Right forelimb (tissue), 1 donor: ENCODE measurements at regions not wholly inside any gene's neighbourhood (a gene's known extent, or its start where the extent isn't known, plus 50 kb on each side); places are given as distances from the start of the nearest gene placed in this dataset.
"Not testable (repeated sequence)": the region's sequence is repeated elsewhere in the genome, so short reads cannot be mapped to it uniquely, and the experiment has no call there.

Source experiments
- DNase-seq: peaks from one replicate; pipeline ENCODE4 v3.0.0-alpha.2; 2018

DNA sequence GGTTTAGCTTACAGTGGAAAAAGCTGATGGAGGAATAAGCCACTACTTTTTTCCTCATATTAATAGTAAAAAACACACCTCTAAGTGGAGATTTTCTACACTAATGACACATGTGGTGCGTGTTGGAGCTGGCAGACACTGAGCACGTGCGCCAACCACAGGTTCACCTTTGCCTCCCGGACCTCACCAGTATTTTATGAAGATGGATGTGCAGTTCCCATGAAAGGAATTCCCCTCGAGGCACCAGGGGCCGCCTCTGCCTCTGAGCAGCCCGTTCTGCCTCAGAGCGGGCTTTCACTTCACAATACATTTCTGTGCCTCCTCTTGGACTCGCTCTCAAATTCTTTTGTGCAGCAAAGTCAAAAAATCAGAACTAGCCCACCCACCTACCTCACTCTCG lies 477.5 kb upstream of the ADARB2 start:
- DNase-seq, result no peak

DNA sequence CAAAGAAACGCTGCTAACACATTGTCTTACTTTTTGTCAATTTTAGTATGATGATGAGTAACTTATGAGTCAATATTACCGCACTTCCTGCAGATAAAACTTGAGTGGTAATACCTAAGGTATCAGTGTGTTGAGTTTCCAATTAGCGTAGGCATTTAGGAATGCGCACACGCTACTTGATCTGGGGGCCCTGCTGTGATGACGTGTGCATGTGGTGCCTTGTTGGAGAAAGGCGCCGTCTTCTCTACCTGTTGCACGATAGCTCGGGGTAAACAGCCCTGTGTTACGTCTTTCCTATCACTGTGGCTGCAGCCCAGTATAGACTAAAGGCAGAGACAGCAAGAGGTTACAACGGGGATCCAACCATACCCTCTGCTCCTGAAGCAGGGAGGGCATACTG lies 476.8 kb upstream of the ADARB2 start:
- DNase-seq, result no peak

DNA sequence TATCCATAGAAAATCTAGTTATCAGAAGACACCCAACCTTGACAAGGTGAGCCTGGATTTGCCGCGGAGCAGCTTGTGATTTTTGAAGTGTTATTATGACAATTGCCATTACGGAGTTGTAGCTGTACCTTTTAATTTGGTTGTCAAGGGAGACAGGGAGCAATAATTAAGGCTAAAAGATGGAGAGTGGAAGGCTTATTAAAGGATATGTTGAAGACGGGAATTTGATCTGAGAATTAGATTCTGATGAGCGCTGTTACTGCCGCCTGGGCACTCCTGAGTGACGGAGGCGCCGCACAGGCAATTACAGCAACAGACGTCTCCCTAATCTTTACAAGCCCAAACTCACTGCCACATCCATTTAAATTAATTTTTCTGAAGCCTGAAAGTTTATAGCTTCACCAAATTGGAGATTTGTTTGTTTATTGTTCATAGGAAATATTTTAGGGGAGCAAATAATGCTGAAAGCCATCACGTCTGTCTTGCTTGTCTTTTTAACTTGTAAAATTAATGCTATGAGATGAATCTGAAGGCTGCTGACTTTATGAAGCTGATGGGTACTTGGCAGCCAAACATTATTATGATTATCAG lies 475.0 kb upstream of the ADARB2 start:
- DNase-seq, result no peak

DNA sequence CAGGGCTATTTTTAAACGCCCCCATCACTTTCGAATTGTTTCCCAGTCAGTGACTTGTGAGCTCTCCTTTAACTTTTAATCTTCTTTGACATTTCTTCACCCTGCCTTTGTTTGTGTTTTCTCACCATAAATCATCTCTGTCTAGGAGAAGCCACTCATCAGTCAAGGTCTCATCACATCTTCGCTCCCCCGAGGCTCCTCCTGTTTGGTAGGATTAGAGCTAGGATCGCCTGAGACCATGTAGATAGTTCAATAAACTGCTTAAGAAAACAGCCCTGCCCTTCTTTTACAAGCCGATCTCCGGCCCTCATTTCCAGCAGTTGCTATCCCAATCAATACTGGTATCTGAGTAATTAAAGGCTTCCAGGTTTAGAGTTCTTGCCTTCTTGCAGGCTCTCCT lies 472.8 kb upstream of the ADARB2 start:
- no peak for DNase-seq

DNA sequence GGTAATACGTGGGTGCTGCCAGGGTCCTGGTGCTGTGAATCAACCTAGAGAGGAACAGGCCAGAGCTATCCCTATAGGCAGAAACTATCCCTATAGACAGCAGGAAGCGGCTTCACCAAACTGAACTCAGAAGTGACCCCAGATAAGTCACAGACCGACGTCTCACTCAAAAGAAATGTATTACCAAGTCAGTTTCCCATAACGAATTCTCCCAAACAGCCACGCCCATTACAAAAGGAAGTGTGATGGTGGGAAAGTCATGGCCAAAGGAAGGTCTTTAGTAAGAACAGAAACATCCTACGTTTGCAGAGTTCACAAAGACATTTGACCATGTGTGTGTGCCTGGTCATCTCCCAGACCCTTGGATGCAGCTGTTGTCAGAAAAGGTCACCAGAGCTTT lies 470.8 kb upstream of the ADARB2 start:
- no peak for DNase-seq

DNA sequence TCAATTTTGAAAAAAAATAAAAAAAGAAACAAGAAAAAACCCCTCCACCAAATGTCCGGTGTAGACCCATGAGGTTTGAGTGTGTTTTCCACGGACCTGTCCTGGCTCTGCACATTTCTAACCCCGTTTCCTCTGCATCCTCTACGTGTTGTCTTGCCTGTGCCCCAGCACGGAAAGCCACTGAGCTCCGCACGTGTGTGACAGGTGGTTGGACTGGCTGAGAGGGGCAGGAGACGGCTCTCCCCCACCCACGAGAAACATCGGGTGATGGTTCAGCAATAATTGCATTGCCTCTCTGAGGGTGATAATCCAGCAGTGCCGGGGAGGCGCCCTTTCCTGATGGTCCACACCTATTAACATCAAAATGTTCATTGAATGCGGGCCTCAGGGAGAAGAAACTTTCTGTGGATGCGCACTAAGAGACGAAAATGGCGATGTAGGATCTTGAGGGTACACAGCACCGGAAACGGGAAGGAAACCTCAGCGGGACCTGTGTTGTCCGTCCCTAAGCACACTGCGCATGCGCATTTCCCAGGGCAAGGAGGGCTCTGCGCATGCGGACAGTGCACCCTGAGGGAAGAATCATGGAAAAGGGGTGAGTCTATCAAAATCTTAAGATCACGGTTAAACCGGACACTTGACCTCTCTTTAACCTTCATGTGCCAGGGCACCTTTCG lies 470.1 kb upstream of the ADARB2 start:
- DNase-seq, result no peak

DNA sequence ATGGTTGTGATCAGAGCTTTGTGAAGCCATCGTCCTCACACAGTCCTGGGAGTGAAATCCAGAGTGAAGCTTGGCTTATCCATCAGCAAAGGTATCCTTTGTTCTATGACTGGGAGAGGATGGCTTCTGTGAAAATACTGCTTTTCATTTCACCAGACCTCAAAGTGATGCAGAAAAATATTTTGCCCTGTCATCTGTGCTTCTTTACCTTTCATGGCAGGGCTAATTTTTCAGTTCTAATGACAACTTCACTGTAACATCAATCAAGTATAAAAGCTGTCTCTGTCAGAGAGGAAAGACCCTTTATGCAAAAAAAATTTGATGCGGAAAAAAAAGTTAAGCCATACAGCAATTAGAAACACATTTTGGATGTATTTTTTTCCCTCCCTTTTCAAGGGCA lies 468.1 kb upstream of the ADARB2 start:
- no peak for DNase-seq

DNA sequence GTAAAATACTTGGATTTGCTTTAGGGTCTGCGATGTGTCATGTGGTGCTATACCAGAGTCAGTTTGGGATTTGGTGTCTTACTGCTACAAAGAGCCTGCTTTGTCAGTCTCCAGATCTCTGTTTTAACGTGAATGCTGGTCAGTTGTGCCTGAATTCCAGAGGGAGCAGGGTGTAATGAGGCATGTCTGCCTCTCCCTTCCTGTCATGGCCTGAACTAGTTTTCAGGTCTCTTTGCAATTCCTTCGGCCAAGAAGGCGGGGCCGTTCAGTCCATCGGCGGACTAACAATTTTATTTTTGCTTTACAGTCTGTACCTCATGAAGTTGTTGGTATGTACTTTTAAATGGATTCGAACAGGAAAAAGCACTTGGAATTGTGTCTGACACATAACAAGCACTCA lies 465.1 kb upstream of the ADARB2 start:
- no peak for DNase-seq

DNA sequence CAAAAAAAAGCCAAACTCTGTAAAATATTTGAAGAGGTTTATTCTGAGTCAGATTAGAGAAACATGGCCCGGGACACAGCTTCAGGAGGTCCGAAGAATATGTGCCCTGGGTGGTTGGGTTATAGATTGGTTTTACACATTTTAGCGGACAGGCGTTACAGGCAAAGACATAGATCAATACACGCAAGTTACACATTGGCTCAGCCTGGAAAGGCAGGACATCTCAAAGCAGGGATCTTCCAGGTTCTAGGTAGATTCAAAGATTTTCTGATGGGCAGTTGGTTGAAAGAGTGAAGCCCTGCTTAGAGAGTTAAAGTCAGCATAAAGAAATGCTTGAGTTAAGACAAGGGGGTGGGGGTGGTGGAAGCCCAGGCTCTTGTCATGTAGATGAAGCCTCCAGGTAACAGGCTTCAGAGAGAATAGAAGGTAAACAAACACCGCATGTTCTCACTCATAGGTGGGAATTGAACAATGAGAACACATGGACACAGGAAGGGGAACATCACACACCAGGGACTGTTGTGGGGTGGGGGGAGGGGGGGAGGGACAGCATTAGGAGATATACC lies 464.3 kb upstream of the ADARB2 start:
- no peak for DNase-seq

DNA sequence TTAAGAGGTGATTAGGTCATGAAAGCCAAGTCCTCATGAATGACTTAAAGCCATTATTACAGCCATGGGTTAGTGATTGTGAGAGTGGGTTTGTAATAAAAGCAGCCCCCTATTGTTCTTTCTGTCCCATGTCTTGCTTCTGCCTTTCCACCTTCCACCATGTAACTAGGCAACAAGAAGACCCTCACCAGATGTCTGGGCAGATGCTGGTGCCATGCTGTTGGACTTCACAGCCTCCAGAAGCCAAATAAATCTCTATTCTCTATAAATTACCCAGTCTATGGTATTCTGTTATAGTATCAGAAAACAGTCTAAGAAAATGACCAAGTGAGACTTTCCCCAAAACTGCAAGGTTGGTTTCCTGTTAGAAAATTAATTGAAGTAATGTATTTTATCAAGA lies 460.3 kb upstream of the ADARB2 start:
- DNase-seq, result no peak

DNA sequence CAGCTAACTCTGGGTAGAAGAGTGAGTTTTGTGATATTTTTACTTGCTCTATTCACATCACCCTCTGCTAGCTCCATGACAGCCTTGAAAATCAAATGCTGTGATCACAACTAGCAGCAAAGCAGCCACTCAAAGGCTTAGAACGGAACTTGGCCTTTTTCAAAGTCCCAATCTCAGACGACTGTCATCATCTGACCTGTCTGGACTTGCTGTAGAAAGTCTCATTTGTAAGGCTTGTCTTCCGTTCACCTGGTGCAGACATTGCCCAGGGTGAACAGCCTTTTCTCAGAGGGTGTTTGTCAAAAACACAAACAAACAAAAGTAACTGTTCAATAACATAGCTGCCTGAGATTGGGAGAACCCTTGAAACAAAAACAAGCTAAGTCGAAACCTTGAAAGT lies 458.9 kb upstream of the ADARB2 start:
- no peak for DNase-seq

DNA sequence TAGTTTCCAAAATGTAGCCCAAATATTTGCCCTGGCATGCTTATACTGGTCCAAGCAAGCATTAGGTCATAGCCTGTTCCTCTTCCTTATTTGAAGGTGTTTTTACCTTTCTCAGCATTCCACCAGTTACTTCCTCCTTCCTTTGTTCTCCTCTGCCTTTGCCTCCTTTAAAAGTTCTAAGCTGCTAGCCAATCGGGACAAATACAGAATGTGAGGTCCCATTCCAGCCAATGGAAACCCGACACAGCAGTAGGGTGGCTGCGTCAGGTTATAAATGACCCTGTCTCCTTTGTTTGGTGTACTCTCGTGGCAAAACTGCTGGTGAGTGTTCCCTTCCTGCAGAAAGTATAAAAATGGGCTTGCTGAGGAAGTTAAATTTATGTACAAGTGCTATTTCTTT lies 452.0 kb upstream of the ADARB2 start:
- DNase-seq, result not testable (repeated sequence)

DNA sequence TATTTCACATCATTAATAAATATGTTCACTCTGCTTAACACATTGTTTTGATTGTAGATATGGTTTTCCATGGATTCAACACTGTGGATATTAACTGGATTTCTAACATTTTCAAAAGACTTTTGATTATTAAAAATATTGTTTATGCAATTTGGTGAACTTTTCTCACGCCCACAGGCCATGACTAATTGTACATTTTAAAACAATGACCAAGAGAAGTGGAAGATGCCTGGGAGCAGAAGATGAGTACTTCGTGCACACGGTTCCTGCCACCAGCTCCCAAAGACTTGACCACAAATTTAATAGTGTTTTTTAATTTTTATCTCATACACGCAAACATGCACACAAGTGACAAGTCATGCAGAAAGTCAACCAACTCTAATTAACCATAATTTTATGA lies 451.0 kb upstream of the ADARB2 start:
- DNase-seq, result no peak

DNA sequence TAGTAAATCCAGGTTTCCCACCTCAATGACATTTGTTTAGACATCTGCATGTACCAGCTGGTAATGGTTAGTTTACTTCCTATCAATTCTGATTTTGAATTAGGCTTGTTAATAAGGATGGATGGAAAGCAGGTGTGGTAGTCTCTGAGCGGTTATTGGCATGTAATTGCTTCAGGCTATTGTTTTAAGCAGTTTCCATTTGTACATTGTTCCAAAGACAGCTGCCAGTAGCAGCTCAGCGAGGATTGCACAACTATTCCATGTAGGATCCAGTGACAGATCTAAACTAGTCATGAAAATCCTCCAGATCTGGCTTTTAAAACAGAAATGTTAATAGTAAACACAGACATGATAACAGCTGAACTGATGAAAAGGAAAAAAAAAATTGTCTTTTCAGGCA lies 436.0 kb upstream of the ADARB2 start:
- DNase-seq, result no peak

DNA sequence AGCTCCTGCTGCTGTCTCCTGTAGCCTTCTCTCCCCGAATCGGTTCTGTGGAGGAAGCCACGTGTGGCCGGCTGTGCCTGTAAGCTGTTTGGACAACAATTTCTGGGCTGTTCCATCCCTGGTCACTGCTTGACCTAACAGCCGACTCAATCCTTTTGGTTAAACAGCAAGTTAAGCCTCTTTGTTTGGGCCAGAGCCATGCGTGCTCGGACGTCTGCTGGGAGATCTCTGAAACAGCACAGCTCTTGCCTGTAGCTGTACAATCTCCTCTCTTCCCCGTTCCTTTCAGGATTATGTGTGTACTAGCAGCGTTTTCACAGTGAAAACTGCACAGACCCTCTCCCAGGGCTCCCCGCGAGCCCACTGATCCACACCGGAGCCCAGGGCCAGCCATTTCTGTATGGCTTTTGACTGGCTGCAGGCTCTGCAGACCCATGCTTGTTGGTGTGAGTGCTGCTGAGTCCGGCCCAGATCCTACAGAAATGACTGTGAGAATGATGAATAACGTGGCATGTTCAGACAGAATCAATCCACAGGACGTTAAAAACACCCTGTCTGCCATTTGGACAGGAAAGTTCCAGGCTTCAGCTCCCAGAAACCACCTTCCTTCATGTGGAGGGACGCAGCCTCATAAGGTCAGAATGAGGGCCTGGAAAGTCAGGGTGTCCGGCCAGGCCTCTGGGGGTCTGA lies 428.6 kb upstream of the ADARB2 start:
- DNase-seq, result no peak

DNA sequence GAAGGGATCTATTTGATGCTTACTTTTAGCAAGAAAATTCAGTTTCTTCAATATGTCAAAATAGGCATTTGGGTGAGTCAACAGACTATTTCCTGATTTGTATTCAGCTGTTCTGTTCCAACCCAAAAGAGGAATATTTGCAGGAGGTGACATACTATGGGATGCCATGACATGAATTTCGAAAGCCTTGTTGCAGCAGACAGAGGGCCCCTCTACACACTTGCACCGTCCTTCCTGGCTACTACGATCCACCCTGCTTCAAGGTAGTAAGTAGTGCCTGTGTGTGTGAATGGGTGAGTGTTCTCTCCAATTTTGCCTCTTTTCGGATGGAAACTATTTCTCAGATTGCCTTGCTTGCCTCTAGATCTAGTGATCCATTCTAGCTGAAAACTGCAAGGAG lies 413.0 kb upstream of the ADARB2 start:
- no peak for DNase-seq

DNA sequence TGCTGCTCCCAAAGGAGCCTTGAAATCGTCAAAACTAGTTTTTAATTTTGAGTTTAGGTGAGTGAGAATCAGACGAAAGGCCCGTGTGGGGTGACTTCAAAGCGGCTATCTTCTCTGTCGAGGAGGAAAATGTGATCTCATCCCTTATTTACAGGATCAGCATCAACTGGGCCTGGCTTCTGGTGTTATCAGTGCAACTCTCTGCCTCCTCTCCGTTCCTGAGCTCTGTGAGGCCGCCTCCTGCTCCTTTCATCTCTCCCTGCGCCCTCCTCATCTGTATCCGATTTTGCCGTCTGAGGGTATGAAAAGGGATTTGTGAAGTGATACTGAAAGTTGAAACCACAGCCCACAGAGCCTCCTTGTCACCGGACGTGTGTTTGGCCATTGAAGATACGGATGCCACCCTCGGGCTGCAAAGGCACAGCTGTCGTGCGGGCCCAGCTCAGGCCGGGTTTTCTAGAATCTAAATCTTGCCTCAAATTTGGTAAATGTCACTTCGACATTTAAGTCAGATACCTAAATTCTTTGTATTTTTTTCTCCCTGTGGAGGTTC lies 408.7 kb upstream of the ADARB2 start:
- DNase-seq, result no peak

DNA sequence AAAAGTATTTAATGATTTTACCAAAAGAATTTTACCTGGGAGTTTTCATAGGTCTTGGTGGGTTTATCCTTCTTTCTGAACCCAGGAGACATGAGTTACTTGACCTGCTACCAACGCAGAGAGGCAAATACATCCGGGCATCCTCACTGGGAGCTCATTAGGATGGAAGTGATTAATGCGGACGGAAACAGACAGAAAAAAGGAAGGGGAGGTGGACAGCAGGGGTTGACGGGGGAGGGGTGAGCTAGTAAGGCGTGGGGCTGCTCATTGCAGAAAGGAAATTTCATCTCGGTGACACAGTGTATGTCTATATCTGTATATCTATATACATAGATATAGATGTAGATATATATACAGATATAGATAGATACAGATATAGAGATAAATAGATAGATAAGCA lies 408.2 kb upstream of the ADARB2 start:
- no peak for DNase-seq

DNA sequence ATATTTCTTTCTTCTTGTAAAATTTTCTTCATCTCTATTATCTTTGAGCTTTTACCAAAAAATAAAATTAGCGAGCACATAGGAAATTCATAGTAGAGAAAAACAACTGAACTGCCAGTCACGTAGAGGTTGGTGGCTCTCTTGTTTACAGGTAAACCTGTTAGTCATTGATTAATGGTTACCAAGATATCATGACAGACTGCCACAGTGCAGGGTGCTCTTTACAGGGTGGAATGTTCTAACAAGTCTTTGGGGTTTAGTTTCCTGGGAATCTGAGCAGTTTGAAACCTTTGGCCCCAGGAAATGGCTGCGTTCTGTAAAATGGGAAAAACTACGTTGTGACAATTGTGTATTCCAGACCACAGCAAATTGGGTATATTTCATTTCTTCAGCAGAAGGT lies 407.3 kb upstream of the ADARB2 start:
- no peak for DNase-seq

DNA sequence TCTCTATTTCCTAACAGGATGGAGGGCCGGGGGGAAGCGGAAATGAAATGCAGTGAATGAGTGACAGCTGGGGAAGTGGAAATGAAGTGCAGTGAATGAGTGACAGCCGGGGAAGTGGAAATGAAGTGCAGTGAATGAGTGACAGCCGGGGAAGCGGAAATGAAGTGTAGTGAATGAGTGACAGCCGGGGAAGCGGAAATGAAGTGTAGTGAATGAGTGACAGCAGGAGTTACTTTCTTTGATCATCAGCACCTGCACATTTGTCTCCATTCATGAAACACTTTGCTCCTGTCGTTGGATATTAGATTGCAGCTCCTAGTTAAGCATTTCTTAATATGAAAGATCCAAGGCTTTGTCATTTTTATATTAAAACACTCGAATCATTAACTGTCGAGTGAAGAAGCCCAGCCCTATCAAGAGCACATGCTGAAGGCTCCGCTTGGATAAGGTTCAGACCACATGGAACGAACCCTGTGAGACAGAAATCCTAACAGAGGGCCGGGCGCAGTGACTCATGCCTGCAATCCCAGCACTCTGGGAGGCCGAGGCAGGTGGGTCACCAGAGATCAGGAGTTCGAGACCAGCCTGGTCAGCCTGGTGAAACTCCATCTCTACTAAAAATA lies 406.0 kb upstream of the ADARB2 start:
- DNase-seq, result no peak

DNA sequence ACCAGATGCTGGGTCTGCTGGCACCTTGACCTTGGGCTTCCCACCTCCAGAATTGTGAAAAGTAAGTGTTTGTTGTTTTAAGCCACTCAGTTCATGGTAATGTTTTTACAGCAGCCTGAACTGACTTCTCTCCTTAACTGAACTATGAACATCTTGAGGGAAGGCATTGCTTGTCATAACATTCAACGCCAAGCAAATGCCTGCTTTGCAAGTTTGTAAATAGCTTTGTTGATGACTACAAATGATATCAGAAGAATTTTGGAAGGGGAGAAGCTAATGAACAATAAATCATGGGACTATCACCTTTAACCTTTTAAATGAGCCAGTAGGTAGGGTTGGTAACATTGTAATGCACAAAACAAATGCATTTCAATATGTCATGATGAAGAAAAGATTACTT lies 402.4 kb upstream of the ADARB2 start:
- DNase-seq, result no peak

DNA sequence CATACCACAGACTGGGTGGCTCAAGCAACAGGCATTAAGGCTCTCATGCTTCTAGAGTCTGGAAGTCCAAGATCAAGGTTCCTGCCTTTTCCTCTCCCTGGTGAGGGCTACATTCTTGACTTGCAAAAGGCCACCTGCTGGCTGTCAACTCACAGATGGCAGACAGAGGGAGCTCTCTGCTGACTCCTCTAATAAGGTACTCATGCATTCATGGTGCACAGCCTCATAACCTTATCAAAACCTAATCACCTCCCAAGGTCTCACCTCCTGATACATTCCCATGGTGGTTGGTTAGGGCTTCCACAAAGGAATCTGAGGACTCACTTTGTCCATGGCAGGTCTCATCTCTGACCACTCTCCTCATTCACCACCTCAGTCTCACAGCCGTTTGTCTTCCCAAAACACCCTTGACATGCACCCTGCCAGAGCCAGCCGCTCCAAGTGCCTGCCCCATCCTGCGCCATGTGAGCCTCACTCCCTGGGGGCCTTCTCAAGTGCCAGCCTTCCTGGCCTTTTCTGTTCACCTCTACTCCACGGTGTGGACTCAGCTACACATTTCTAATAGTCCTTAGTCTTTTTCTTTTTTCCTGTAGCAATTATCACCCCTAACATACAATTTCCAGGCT lies 400.3 kb upstream of the ADARB2 start:
- no peak for DNase-seq

DNA sequence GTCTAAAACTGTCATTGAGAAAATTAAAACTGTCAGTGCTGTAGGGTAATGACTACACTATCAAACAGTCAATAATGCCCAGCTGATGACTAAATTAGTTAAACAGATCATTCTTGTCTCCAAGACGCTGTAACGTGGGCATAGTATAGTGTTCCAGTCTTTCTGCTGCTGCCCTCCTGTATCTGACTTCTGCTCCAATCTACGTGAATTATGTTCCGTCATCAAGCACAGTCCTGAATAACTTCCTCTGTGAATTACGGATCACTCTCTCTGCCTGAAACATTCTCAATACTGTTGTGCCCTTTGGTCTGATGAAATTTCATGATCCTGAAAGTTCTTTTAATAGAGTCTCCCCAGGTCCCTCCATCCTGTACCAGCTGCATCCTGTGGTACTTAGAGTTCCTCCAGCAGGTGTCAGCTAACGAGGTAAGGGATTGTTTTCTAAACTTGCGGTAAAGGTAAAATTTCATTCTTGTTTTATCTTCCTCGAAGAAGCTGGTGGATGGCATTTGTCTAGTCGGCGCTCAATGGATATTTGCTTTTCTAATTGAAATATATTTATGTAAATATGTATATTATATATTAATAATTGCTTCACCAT lies 393.5 kb upstream of the ADARB2 start:
- no peak for DNase-seq
